Stimulated activated CD8-positive, alpha-beta memory T cell treated with anti-CD3 and anti-CD28 coated beads, Interleukin-4, amount 100 ng/mL, for 24 hours (primary cell): ENCODE measurements at regions not wholly inside any gene's neighbourhood (a gene's known extent, or its start where the extent isn't known, plus 50 kb on each side); places are given as distances from the start of the nearest gene placed in this dataset.
A peak's percentile ranks its signal among the peaks of the same experiment; 100 is the strongest.
"Not testable (repeated sequence)": the region's sequence is repeated elsewhere in the genome, so short reads cannot be mapped to it uniquely, and the experiment has no call there.

ENCODE experiments used
- DNase-seq: peaks from one replicate; pipeline ENCODE4 v3.0.0-alpha.2; 2020; ENCODE audit warnings: low read depth

DNA sequence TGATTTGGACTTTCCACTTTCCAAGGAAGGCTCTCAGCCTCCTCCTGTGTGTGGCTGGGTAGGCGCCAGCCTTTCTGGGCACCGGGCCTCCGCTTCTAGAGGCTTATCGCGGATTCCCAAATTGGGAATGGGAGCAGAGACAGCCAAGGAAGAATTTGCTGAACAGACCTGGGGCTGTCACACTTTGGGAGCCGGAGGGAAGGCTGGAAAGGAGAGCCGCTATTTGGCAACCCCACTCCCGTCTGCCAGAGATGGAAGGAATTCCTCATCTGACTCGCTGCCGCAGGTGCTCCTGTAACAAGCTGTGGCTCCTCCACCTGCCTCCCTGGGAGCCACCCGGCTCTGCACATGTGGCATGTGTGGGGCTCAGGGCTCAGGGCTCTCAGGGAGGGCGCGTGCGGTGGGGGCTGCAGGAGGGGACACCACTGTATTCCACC lies 50.8 kb upstream of the ECHDC3 start:
- no peak for DNase-seq

DNA sequence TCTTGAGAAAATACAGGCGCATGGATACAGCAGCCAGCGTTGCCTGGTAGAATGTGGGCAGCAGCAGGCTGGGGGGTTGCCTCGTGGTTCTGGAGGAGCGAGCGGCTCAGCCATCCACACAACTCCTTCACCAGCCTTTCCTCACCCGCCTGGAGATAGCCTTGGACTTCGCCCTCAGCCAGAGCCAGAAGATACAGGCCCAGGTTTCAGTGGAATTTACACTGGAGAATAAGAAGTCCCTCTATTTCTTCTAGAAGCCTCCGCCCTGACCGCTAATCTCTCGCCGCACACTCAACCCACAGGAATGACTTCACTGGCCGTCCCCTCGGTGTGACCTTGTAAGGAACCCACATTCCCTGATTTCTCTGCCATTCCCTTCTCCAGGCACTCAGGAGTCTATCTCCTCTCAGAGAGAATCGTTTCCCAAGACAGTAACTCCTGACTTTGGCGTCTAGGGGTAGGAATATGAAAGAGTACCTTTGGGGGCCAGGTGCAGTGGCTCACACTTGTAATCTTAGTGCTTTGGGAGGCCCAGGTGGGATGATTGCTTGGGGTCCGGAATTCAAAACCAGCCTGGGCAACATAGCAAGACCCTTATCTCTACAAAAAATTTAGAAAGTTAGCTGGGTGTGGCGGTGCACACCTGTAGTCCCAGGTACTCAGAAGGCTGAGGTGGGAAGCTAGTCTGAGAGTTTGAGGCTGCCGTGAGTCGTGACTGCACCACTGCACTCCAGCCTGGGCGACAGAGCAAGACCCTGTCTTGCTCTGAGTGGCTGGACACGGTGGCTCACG lies 52.0 kb upstream of the ECHDC3 start:
- no peak for DNase-seq

DNA sequence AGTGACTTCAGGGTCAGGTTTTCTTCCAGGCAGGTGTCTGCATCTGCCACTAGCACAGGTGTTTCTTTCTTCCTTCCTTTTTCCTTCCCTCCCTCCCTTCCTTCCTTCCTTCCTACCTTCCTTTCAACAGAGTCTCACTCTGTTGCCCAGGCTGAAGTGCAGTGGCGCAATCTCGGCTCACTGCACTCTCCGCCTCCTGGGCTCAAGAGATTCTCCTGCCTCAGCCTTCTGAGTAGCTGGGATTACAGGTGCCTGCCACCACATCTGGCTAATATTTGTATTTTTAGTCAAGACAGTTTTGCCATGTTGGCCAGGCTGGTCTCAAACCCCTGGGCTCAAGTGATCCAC lies 53.8 kb upstream of the ECHDC3 start:
- DNase-seq: not testable (repeated sequence)

DNA sequence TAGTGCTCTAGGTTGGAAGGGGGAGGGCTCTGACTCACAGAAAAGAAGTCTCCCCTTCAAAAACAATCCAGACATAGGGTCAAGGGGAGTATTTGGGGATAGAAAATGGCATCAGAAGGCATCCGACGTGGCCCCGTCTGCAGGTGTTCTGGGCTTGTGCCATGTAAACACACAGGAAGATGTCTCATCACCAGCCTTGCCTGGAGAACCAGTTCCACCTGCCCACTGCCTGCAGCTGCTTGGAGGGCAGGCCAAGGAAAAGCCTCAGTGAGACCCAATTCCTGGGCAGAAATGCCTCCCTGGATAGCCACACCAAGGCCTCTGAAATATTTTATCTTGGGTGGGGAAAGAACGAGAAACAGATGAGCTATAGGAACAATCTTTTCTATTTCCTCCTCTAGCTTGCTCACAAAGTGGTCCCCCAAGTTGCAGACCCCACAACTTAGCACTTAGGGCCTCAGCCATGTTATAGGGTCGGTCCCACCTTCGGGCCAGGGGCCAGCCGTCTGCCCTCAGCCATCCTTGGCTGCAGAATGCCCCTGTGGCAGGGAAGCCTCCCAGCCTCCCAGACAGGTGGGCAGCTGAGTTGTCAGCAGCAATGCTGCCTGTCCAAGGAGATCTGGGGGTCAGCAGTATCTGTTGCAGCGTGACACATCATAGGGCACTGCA lies 54.3 kb upstream of the ECHDC3 start:
- DNase-seq: no peak

- DNase-seq: no peak
These were observed 54.8 kb upstream of the ECHDC3 start for GRCh38 chr10:11687357-11687771.

- DNase-seq: no peak
These were observed 56.4 kb upstream of the ECHDC3 start for GRCh38 chr10:11685787-11686218.

DNA sequence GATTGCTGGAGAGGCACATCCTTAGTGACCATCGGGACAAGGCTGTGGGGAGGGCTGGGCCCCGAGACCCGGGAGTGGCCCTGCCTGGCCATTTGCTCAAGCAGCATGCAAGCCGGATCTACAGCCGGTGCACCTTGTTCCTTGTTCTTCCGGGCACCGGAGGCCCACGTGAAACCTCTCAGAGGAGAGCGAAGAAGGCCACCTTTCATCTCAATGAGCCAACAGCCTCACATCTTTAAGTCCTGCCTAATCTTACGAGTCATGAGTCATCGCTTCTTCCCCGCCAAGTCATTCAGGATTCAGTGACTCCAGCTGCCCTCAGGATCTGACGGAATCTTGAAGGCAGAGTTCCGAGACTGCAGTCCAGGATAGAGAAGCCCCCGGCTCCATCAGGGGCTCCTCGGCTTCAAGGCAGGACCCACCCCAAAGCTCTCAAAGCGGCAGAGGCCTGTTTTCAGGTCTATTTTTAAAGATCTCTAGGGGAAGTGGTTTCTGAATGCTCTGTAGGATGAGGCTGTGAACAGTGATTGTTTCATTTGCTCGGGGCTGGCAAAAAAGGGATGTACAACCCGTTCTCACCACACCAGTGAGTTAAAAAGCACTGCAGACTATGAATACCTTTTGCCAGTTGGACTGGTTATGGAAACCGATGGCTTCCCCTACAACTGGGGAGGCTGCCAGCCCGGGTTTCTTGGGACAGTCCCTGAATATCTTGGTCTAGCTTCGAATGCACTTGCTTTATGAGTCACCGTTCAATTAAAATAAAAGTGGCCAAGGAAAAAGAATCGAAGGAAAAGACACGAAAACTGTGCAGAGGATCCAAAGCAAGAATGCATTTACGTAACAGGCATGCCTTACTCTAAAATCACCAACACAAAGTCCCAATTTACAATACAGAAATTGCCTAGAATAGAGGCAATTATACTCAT lies 57.2 kb upstream of the ECHDC3 start:
- peak; percentile 34 for DNase-seq

GRCh38 chr10:11684341-11684716 lies 57.9 kb upstream of the ECHDC3 start:
- not testable (repeated sequence) for DNase-seq

- no peak for DNase-seq
These were observed 58.5 kb upstream of the ECHDC3 start for GRCh38 chr10:11683529-11684320.

DNA sequence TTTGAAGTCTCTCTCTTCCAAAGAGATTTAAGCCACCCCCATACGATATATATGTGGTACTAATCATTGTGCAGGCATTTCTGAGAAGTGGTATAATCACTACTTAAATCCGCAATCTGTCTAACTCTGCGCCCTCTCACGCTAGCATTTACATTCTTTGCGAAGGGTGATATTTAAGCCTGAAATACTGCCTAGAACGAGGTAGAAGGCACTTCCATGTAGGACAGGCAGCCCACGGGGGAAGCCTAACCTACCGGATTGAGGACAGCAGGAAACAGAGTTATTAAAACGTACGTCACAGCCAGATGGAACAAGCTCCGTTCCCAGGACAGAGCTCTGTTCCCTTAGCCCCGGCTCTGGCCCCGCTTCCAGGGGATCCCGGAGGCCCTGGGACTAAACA lies 59.3 kb upstream of the ECHDC3 start:
- DNase-seq: no peak

DNA sequence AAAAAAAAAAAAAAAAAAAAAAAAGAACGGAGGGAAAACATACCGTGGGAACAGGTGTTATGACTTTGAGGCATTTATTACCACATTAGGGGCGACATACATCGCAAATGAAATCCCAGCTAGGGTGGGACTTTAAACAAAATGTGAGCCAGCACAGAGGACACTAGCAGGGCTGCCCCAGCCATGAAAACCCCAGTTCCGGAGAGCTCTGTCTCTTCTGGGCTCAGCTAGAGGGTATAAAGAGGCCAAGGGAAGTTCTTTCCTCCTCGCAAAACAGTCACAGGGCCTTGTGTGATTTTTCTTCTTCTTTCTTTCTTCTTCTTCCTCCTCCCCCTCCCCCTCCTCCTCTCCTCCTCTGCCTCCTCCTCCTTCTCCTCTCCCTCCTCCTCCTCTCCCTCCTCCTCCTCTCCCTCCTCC lies 59.9 kb upstream of the ECHDC3 start:
- DNase-seq: no peak

GRCh38 chr10:11680496-11680895 lies 61.7 kb upstream of the ECHDC3 start:
- no peak for DNase-seq

DNA sequence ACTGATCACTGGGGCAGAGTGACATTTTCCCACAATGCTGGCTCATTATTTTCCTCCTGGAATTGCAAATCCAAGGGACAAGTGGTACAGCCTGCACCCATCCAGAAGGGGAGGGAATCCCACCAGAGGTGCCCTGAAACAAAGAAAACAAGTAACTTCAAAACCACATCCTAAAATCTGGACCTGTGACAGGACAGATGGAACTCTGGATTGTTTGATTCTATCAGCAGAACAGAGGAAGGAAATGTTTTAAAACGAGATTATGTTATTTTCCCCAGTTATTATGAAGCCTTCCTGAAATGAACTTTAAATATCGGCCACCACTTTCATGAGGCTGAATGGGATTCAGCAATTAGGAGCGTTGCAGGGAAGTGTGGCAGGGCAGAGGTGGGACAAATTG lies 62.2 kb upstream of the ECHDC3 start:
- no peak for DNase-seq

DNA sequence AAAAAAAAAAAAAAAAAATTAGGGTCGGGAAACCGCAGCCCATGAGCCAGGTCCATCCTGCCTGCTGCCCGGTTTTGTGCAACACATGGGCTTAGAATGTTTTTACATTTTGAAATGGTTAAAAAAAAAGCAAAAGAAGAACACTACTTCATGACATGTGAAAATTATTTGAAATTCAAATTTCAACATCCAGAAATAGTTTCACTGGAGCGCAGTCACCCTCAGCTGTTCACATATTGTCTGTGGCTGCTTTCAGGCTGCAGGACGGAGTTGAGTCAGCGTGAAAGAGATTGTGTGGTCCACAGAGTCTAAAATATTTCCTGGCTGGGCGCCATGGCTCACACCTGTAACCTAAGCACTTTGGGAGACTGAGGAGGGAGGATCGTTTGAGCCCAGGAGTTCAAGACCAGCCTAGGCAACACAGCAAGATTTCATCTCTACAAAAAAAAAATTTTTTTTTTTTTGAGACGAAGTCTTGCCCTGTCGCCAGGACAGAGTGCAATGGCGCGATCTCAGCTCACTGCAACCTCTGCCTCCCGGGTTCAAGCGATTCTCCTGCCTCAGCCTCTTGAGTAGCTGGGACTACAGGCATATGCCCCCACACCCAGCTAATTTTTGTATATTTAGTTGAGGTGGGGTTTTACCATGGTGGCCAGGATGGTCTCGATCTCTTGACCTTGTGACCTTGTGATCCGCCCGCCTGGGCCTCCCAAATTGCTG lies 63.9 kb upstream of the ECHDC3 start:
- no peak for DNase-seq

GRCh38 chr10:11677480-11677879 lies 64.7 kb upstream of the ECHDC3 start:
- no peak for DNase-seq

- no peak for DNase-seq
These were observed 62.2 kb upstream of the USP6NL start for GRCh38 chr10:11673346-11674280.

GRCh38 chr10:11672836-11673235 lies 61.4 kb upstream of the USP6NL start:
- DNase-seq: no peak

DNA sequence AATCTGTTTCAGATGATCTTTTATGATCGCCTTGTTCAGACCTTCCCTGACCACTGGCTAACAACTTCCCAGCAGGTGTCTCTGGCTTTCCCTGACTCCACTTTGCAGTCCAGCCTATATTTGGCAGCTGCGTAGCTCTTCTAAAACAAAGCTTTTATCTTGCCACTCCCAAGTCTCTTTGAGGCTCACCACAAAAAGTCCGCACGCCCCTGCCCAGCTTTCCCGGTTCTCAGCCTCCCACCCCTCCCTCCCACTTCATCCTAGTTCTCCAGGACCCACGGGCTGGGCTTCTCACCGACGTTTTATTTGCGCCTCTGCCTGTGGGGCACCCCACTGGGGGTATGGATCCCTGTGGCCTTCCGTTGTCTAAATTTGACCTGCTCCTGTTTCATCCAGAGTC lies 58.9 kb upstream of the USP6NL start:
- no peak for DNase-seq

- DNase-seq: no peak
These were observed 57.6 kb upstream of the USP6NL start for GRCh38 chr10:11668847-11669610.
